GM18520 (cell line): ENCODE measurements at regions not wholly inside any gene's neighbourhood (a gene's known extent, or its start where the extent isn't known, plus 50 kb on each side); places are given as distances from the start of the nearest gene placed in this dataset.

Experiments
- ATAC-seq: cut with Tn5 transposase; IDR thresholded peaks from one replicate; pipeline ENCODE4 v1.9.1; 2021; ENCODE audit not compliant: unreplicated experiment

DNA sequence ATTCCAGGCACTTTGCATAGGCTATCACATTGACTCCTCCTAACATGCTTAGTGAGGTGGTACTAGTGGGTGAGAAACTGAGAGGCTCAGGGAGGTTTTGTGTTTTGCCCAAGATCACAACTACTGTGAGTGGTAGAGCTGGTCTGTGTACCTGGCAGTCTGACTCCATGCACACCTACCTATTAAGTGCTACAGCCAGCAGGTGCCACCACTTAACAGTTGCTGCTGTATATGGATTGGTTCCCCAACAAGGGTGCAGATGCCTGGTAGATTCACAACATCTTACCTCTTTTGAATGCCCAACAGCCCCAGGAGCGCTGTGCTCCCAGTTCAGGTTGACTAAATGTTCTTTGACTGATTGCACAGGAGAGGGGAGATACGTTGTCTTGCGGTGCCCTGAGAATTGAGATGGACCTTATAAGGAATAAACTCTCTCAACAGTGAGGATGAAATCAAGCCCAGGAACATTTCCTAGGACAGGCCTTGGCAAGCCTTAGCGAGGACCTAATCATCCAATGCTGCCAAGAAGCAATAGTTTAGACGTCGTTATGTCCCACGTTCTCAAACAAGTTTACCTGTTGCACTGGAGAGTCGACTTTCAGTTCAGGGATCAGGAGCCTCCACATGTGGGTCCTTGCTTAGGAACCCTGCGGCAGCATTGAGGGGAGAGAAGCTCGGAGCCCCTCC lies 78.9 kb upstream of the F3 start:
- ATAC-seq, result no peak

DNA sequence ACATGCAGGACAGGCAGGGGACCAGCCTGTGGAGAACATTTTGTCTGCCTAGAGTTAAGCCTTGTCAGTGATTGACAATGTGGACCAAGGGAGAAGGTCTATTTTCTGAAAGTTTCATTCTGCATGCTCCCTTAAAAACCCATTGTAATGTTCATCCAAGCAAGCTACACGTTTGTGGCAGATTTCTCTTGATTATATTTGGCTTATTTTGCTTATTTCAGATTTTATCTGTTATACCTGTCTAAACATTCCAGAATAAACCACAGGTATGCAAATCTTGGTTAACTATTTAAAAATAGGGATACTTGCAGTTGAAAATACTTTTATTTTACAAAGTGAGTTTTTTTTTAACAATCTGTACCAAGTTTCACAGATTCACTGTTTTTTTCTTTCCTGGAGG lies 78.2 kb upstream of the F3 start:
- ATAC-seq, result no peak

GRCh38 chr1:94617957-94618739 lies 76.6 kb upstream of the F3 start:
- no peak for ATAC-seq

DNA sequence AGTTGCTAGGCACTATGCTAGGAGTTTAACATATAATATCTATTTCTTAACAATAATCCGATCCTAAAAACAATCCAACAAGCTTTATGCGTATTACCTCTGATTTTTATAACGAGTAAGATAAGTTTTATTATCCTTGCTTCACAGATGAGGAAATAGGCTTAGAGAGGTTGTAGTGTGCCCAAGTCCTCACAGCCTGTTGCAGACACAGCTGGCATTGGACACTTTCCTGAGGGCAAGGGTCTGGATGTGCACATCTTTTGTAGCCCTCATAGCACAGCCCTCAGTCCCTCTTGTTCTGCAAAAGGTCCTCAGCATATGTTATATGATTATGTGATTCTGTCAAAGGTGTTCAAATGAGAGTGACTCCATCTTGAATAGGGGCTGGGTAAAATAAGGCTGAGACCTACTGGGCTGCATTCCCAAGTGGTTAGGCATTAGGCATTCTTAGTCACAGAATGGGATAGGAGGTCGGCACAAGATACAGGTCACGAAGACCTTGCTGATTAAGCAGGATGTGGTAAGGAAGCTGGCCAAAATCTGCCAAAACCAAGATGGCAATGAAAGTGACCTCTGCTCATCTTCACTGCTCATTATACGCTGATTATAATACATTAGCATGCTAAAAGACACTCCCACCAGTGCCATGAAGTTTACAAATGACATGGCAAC lies 75.7 kb upstream of the F3 start:
- no peak for ATAC-seq

DNA sequence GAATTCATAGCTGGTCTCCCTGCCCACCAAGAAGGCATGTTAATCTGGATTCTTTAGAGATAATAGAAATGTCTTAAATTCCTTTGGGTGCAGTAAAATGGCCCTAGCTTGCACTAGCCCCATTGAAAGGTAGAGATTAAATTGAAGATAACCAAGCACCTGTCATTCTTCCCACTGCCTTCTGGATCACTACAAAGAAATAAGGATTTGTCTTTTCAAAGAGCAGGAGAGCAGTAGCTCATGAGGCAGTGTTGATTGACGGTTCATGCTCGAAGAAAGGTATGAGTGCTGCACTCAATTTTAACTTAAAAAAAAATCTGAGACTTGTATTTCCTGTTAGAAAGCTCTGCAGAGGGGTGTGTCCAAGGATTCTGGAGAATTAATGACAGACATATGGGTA lies 74.9 kb upstream of the F3 start:
- no peak for ATAC-seq

GRCh38 chr1:94614996-94615395 lies 73.4 kb upstream of the F3 start:
- no peak for ATAC-seq

GRCh38 chr1:94614168-94614815 lies 72.7 kb upstream of the F3 start:
- no peak for ATAC-seq

DNA sequence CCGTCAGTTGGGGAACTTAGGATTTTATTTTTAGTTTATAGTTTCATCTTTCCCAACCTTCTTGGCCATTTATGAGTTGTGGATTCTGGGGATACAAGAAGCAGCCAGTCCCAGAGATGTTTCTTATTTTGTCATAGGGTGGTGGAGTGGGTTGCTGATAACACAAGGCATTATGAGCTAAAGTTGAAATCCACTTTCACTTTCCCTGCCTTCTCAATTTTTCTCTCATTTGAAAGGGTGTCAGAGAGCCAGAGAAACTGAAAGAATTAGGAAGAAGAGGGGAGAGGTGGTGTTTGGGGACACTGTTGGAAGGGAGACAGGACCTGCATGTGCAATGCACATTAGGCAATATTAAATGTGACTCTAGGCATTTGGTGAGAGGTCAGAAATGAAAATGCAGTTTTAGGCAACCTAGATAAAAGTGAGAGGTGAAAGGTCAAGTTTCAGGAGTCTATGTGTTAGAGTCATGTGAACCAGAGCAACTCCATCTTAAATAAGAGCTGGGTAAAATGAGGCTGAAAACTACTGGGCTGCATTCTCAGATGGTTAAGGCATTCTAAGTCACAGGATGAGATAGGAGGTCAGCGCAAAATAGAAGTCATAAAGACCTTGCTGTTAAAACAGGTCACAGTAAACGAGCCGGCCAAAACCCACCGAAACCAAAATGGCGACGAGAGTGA lies 71.1 kb upstream of the F3 start:
- ATAC-seq, result no peak

DNA sequence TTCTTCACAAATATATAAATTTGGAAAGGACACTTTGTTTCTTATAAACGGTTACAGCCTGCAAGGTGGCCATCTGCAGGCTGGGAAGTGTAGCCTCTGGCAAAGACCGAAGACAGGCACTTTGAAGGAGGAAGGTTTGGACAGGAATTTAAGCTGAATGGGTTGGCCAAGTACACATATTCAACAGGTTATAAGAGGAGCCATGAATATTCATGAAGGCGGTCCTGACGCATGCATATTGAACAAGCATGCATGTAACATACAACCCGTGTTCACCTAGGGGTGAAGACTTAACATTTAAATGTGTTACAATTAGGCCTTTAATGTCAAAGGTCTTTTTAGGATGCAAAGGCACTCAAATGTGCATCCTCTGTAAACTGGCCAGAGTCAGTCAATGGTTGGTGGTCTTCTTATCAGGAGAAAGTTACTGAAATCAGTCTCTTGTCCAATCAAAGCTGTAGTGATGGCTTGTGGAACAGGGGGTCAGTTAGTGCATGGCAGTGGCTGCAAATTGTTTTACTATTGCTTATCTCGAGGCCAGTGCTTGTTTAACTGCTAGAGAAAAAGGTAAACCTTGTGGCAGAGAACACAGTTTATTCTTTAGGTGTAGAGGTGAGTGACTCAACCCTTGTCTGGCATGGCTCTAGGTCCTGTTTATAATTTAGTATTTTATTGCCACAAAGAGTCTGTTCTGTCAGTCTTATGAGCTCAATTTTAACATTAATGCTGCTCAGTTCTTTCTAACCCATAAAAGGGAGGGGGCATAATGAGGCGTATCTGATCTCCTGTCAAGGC lies 70.3 kb upstream of the F3 start:
- ATAC-seq, result no peak

GRCh38 chr1:94609619-94610018 lies 68.1 kb upstream of the F3 start:
- no peak for ATAC-seq

GRCh38 chr1:94608852-94609530 lies 67.4 kb upstream of the F3 start:
- no peak for ATAC-seq

- no peak for ATAC-seq
These were observed 66.7 kb upstream of the F3 start for GRCh38 chr1:94608142-94608851.

DNA sequence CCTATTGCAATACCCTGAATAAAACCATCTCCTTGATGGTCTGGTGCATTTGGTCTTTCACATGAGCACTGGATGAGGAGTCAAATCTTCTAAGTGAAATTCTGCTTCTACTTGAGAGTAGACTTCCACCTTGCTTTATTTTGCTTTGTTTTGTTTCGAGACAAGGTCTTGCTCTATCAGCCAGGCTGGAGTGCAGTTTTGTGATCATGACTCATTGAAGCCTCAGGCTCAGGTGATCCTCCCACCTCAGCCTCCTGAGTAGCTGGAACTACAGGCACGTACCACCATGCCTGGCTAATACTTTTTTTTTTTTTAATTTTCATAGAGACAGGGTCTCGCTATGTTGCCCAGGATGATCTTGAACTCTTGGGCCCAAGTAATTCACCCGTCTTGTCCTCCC lies 65.8 kb upstream of the F3 start:
- ATAC-seq, result no peak

GRCh38 chr1:94606471-94606870 lies 64.9 kb upstream of the F3 start:
- ATAC-seq, result no peak

DNA sequence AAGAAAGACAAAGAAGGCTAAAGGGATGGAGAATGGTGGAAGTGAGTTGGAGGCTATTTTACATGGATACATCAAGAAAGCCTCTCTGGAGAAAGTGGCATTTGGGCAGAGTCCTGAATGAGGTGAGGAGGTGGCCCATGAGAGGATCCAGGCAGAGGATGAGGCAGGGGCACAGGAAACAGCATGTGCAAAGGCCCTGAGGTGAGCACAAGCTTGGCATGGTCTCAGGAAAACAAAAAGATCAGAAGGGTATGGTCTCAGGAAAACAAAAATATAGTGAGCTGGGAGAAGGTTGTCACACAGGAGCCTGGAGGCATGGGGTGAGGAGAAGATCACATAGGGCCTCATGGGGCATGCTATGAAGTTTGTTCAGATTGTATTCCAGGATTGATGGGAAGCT lies 62.1 kb upstream of the F3 start:
- no peak for ATAC-seq

GRCh38 chr1:94602802-94603625 lies 61.5 kb upstream of the F3 start:
- no peak for ATAC-seq

DNA sequence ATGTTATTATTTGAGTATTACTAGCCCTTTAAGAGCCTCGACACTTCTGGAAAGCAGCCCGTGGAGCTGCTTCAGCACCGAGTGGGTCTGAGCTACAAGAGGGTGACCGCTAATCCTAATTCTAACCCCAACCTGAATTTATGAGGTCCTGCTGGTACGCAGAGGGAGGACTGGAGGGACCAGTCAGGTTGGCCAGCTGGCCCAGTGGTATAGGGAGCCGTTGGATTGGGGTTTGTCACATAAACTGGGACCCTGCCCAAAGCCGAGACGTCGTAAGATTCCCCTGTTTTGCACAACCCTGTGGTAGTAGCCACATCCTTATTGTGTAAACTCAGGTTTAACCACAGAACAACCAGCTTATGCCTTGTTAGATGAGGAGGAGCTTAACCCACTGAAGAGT lies 60.8 kb upstream of the F3 start:
- ATAC-seq, result no peak

- ATAC-seq, result no peak
These were observed 59.0 kb upstream of the F3 start for GRCh38 chr1:94600556-94600955.
